Pancreas (tissue), 10 donors: ENCODE measurements at regions not wholly inside any gene's neighbourhood (a gene's known extent, or its start where the extent isn't known, plus 50 kb on each side); places are given as distances from the start of the nearest gene placed in this dataset.

Source experiments
- ATAC-seq, 4 donors: fragments of 200-7000 bp; cut with Tn5 transposase; one replicate each; pipeline versions ENCODE4 v1.8.0 to v1.9.1; 2020; ENCODE audit warnings: mild to moderate bottlenecking in 4 of 4, moderate library complexity in 4 of 4
- DNase-seq, 6 donors: peaks; one replicate each; pipeline ENCODE4 v3.0.0-alpha.2; 2020
- FAIRE-seq: peaks from 2 replicates; lab custom pipeline; 2012; peaks lifted over from hg19 to GRCh38; lab: Jason Lieb, UNC
- H3K27ac ChIP-seq, 4 donors: fragments of 200-600 bp; sonication (generic); 1 replicate in 3 of 4; 2 replicates in 1 of 4; pipeline versions ENCODE4 v1.5.0 to v1.8.0; 2020
- H3K27me3 ChIP-seq, 4 donors: fragments of 200-600 bp; one replicate each; pipeline ENCODE4 v1.8.0; 2021
- H3K36me3 ChIP-seq, 3 donors: fragments of 200-600 bp; sonication (generic) in 1 of 3; one replicate each; pipeline versions ENCODE4 v1.5.0 to v1.8.0; 2020 to 2021
- H3K4me1 ChIP-seq, 3 donors: fragments of 200-600 bp; one replicate each; pipeline ENCODE4 v1.8.0; 2021
- H3K4me3 ChIP-seq, 4 donors: fragments of 200-600 bp; sonication (generic) in 2 of 4; one replicate each; pipeline versions ENCODE4 v1.5.0 to v1.8.0; 2020 to 2021
- H3K9me3 ChIP-seq, 4 donors: fragments of 200-600 bp; one replicate each; pipeline ENCODE4 v1.8.0; 2021
- WGBS, 2 donors: extraction: QIAGEN DNeasy Blood & Tissue Kit; methylation state at CpG; one replicate each; pipeline ENCODE4 v1.1.7; 2013; 5-methylcytosine and 5-hydroxymethylcytosine counted together
- intact Hi-C, 3 donors: fragments of 100-400 bp; cut with DNase I; formaldehyde crosslinking; loops; one replicate each; pipeline versions ENCODE4 v1.11.1 to v1.14.2; 2022
- TF ChIP-seq, protein P1 (sequence below), 4 donors: fragments of 200-600 bp; sonication (generic) in 3 of 4; IDR thresholded peaks; one replicate each; pipeline versions ENCODE4 v1.5.0 to v1.8.0; 2021; ENCODE audit warnings: antibody characterized with exemption in 4 of 4
- donor health status: healthy with polysubstance abuse.
- donor health status: DM: no; HTN: no; CAD: no; lungs with moderate emphysema.
- donor health status: DM: no; HTN: no; CAD: no.
- donor health status: control.
- donor health status: control.
- donor health status: Bipolar disorder and iron deficiency.
- donor health status: DM: yes; HTN: yes; CAD: no.
- donor health status: DM: no; HTN: no; CAD: no.
- donor health status: DM: no; HTN: no; CAD: no.
- donor health status: DM: yes; HTN: yes; CAD: no.

- H3K4me3 ChIP-seq: no peak overlapping the region
- TF ChIP-seq, protein P1, sequence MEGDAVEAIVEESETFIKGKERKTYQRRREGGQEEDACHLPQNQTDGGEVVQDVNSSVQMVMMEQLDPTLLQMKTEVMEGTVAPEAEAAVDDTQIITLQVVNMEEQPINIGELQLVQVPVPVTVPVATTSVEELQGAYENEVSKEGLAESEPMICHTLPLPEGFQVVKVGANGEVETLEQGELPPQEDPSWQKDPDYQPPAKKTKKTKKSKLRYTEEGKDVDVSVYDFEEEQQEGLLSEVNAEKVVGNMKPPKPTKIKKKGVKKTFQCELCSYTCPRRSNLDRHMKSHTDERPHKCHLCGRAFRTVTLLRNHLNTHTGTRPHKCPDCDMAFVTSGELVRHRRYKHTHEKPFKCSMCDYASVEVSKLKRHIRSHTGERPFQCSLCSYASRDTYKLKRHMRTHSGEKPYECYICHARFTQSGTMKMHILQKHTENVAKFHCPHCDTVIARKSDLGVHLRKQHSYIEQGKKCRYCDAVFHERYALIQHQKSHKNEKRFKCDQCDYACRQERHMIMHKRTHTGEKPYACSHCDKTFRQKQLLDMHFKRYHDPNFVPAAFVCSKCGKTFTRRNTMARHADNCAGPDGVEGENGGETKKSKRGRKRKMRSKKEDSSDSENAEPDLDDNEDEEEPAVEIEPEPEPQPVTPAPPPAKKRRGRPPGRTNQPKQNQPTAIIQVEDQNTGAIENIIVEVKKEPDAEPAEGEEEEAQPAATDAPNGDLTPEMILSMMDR (IDR thresholded peaks at IDR 0.05): no peak
- no peaks in the 10 kb centered on the region for H3K9me3 ChIP-seq
- DNase-seq (no peak), ATAC-seq (no peak), FAIRE-seq (no peak)
- no peaks in the 10 kb centered on the region for H3K36me3 ChIP-seq
- no peak overlapping the region for H3K27ac ChIP-seq
- no peaks in the 10 kb centered on the region for H3K4me1 ChIP-seq
- intact Hi-C loops: no loop called here
- H3K27me3 ChIP-seq: no peaks in the 10 kb centered on the region
Observed at GRCh38 chr5:97891971-97892370, 708.9 kb upstream of the RIOK2 start.

- Histone ChIP-seq H3K4me1 (no peaks in the 10 kb centered on the region), H3K27ac (no peak overlapping the region), H3K27me3 (no peaks in the 10 kb centered on the region), H3K9me3 (peaks cover 0 to 4% (median 1%) of the 10 kb centered on the region in 4 donors), H3K4me3 (no peak overlapping the region), H3K36me3 (no peaks in the 10 kb centered on the region)
- intact Hi-C loops: no loop called here
- WGBS, 2 donors: 59 to 87% methylated on average over 2 of the region's 2 CpGs
- DNase-seq (no peak), FAIRE-seq (no peak), ATAC-seq (no peak)
- TF ChIP-seq, protein P1 (IDR thresholded peaks at IDR 0.05): no peak
Observed at GRCh38 chr5:97903742-97904141, 720.7 kb upstream of the RIOK2 start.

- peaks cover 0 to 4% (median 1%) of the 10 kb centered on the region in 4 donors for H3K9me3 ChIP-seq
- no peak overlapping the region for H3K4me3 ChIP-seq
- no peaks in the 10 kb centered on the region for H3K27me3 ChIP-seq
- FAIRE-seq (no peak), DNase-seq (no peak), ATAC-seq (no peak)
- H3K36me3 ChIP-seq: no peaks in the 10 kb centered on the region
- TF ChIP-seq, protein P1 (IDR thresholded peaks at IDR 0.05): no peak
- H3K27ac ChIP-seq: no peak overlapping the region
- intact Hi-C loops: no loop called here
- 28 to 32% methylated on average over 3 of the region's 3 CpGs for WGBS, 2 donors
- no peaks in the 10 kb centered on the region for H3K4me1 ChIP-seq
Observed at GRCh38 chr5:97906135-97906534, 723.1 kb upstream of the RIOK2 start.

GRCh38 chr5:97907646-97908400 lies 724.8 kb upstream of the RIOK2 start:
- Histone ChIP-seq H3K4me1 (no peaks in the 10 kb centered on the region), H3K27ac (no peak overlapping the region), H3K36me3 (no peaks in the 10 kb centered on the region), H3K9me3 (peaks cover 0 to 4% (median 1%) of the 10 kb centered on the region in 4 donors), H3K27me3 (no peaks in the 10 kb centered on the region), H3K4me3 (no peak overlapping the region)
- WGBS, 2 donors: 89 to 96% methylated on average over 3 of the region's 3 CpGs
- intact Hi-C loops: no loop called here
- no peak for DNase-seq
- no peak for ATAC-seq
- FAIRE-seq: no peak
- TF ChIP-seq, protein P1 (IDR thresholded peaks at IDR 0.05): no peak

DNA sequence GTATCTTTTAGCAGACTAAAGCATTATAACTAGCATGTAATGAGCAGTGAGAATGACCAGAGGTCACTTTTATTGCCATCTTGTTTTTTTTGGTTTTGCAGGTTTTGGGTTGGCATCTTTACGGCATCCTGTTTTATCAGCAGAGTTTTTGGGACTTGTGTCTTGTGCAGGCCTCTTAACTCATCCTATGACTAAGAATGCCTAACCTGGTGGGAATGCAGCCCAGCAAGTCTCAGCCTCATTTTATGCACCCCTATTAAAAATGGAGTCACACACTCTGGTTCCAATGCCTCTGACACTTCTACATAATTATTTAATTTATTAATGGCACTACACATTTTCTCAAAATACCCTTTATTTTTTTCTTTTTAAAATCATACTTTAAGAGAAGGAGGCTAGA lies 726.5 kb upstream of the RIOK2 start:
- TF ChIP-seq, protein P1 (IDR thresholded peaks at IDR 0.05): no peak
- Histone ChIP-seq H3K27ac (no peak overlapping the region), H3K9me3 (peaks cover 0 to 4% (median 1%) of the 10 kb centered on the region in 4 donors), H3K4me3 (no peak overlapping the region), H3K36me3 (no peaks in the 10 kb centered on the region), H3K27me3 (no peaks in the 10 kb centered on the region), H3K4me1 (no peaks in the 10 kb centered on the region)
- ATAC-seq (no peak), FAIRE-seq (no peak), DNase-seq (no peak)
- 96% methylated on average over 1 of the region's 1 CpG for whole genome bisulfite sequencing, 2 donors
- intact Hi-C loops: no loop called here
